ENCODE measurements at regions not wholly inside any gene's neighbourhood (a gene's known extent, or its start where the extent isn't known, plus 50 kb on each side); places are given as distances from the start of the nearest gene placed in this dataset.

DNA sequence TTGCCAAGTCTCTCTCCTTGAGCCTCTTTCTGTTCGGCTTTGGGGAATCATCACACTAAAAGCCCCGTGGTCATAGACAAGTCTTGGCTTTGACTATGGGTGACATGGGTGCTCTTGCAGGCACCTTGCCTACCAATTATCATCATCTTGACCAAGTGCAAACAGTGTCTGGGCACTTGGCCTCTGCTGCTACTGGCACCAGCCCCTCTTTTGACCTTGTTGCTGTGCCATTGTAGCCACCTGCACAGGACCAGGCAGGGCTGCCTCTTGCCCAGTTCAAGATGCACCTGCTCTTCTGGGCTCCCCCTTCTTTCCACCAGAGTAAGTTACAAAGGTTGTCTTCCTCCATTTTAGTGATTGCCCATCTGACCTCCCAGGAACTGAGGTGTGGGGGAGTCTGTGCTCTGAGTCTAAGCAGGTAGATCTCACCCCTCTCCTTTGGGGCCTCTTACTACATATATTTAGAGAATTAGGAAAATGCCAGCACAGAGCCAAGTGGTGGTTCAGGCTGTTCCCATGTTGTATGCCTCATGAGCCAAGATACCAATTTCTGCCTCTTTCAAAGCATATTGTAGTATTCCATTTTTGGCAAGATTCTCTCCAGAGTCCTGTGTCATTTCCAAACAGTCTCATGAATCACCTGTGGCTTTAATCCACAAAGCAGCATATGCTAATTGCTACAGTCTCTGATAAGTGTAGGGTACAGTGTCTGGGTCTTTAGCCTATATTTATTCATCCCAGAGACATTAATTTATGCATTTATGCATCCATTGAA is 142.9 kb upstream of the DAP start:
- TF ChIP-seq POLR2A (IDR thresholded peaks at IDR 0.05): no peak
- TF ChIP-seq EP300 (IDR thresholded peaks at IDR 0.05): no peak
- TF ChIP-seq, protein P1, sequence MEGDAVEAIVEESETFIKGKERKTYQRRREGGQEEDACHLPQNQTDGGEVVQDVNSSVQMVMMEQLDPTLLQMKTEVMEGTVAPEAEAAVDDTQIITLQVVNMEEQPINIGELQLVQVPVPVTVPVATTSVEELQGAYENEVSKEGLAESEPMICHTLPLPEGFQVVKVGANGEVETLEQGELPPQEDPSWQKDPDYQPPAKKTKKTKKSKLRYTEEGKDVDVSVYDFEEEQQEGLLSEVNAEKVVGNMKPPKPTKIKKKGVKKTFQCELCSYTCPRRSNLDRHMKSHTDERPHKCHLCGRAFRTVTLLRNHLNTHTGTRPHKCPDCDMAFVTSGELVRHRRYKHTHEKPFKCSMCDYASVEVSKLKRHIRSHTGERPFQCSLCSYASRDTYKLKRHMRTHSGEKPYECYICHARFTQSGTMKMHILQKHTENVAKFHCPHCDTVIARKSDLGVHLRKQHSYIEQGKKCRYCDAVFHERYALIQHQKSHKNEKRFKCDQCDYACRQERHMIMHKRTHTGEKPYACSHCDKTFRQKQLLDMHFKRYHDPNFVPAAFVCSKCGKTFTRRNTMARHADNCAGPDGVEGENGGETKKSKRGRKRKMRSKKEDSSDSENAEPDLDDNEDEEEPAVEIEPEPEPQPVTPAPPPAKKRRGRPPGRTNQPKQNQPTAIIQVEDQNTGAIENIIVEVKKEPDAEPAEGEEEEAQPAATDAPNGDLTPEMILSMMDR (IDR thresholded peaks at IDR 0.05): no peak
- no peak for TF ChIP-seq POLR2AphosphoS5 (IDR thresholded peaks at IDR 0.05)
- H3K9me3 ChIP-seq: no peaks in the 10 kb centered on the region
- DNase-seq (no peak), ATAC-seq (ENCODE audit: low FRiP score in 2 of 2) (no peak)
- H3K4me3 ChIP-seq: no peak overlapping the region
- no peaks in the 10 kb centered on the region for H3K27me3 ChIP-seq
- WGBS, 2 donors: 93 to 96% methylated on average over 2 of the region's 2 CpGs
- H3K36me3 ChIP-seq: no peaks in the 10 kb centered on the region
- no peaks in the 10 kb centered on the region for H3K4me1 ChIP-seq
- no peak overlapping the region for H3K27ac ChIP-seq

DNA sequence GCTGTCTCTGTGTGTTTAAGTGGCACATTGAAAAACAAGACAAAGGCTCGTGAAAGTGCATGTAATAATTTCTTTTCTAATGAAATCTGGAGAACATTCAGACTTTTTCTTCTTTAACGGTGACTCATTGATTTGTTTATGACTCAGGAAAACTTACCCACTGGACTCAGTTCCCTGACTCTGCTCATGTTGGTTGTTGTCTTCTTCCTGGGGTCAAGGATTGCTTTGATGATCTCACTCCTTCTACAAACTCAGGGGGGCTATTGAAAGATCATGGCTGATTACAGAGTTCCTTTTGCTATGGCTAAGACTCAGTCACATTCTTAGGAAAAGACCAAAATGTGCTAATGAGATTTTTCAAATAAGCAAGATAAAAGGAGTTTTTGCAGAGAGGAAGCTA is 141.1 kb upstream of the DAP start:
- no peak for DNase-seq
- no peak for TF ChIP-seq EP300 (IDR thresholded peaks at IDR 0.05)
- TF ChIP-seq POLR2AphosphoS5 (IDR thresholded peaks at IDR 0.05): no peak
- no peak for TF ChIP-seq POLR2A (IDR thresholded peaks at IDR 0.05)
- TF ChIP-seq, protein P1 (IDR thresholded peaks at IDR 0.05): no peak
- Histone ChIP-seq H3K9me3 (no peaks in the 10 kb centered on the region), H3K27ac (no peak overlapping the region), H3K36me3 (no peaks in the 10 kb centered on the region), H3K27me3 (no peaks in the 10 kb centered on the region), H3K4me3 (no peak overlapping the region), H3K4me1 (no peaks in the 10 kb centered on the region)
- WGBS, 2 donors: 42 to 64% methylated on average over 2 of the region's 2 CpGs
- no peak for ATAC-seq (ENCODE audit: low FRiP score in 2 of 2)

DNA sequence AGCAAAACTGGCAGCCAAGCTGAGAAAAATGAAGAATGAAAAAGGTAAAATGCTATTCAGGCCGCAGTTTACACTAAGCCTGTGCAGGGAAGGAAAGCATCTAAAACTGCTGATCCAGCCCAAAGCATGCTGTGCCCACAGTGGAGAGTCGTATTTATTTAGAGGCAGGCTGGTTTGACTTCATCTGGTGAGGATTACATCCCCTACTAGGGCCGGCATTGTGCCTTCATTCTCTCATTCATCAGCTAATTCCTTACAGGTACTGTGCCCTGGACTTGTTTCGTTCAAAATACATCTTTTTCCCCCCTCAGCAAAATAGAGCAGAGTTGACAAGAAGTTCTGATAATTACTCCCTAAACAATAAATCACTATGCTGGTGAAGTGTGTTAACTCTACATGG is 137.5 kb upstream of the DAP start:
- TF ChIP-seq POLR2A (IDR thresholded peaks at IDR 0.05) (no peak), POLR2AphosphoS5 (IDR thresholded peaks at IDR 0.05) (no peak), EP300 (IDR thresholded peaks at IDR 0.05) (no peak)
- TF ChIP-seq, protein P1 (IDR thresholded peaks at IDR 0.05): no peak
- Histone ChIP-seq H3K36me3 (no peaks in the 10 kb centered on the region), H3K4me3 (no peak overlapping the region), H3K27me3 (no peaks in the 10 kb centered on the region), H3K27ac (no peak overlapping the region), H3K4me1 (no peaks in the 10 kb centered on the region), H3K9me3 (no peaks in the 10 kb centered on the region)
- DNase-seq (no peak), ATAC-seq (ENCODE audit: low FRiP score in 2 of 2) (no peak)
- 76 to 82% methylated on average over 4 of the region's 4 CpGs for WGBS, 2 donors

DNA sequence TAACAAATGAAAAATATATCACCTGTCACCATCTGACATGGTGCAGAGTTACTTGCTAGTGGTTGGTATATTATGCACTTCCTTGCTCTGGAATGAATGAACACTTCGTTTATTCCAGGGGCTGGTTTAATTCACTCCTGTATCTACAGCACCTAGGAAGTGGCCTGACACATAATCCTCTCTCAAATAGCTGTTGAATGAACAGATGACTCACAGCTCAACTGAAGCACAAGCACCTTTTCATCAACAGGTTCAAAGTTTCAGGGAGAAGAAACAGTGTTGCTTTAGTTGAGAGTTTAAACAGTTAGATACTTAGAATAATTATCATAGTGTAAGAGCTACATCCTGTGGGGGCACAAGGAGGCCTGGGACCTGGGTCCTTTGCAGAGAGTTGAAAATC is 135.0 kb upstream of the DAP start:
- Histone ChIP-seq H3K36me3 (no peaks in the 10 kb centered on the region), H3K4me3 (no peak overlapping the region), H3K9me3 (peaks cover 0 to 3% (median 1%) of the 10 kb centered on the region in 4 donors), H3K4me1 (no peaks in the 10 kb centered on the region), H3K27me3 (no peaks in the 10 kb centered on the region), H3K27ac (no peak overlapping the region)
- WGBS, 2 donors: 71 to 89% methylated on average over 1 of the region's 1 CpG
- no peak for TF ChIP-seq POLR2A (IDR thresholded peaks at IDR 0.05)
- no peak for TF ChIP-seq EP300 (IDR thresholded peaks at IDR 0.05)
- TF ChIP-seq POLR2AphosphoS5 (IDR thresholded peaks at IDR 0.05): no peak
- TF ChIP-seq, protein P1 (IDR thresholded peaks at IDR 0.05): no peak
- DNase-seq: no peak
- ATAC-seq (ENCODE audit: low FRiP score in 2 of 2): no peak
